ENCODE measurements at regions not wholly inside any gene's neighbourhood (a gene's known extent, or its start where the extent isn't known, plus 50 kb on each side); places are given as distances from the start of the nearest gene placed in this dataset.

GRCh38 chr11:86144846-86145245 lies 76.0 kb upstream of the PICALM start:
- TF ChIP-seq CTCF (IDR thresholded peaks at IDR 0.05) (no peak), EZH2 (IDR thresholded peaks at IDR 0.05) (no peak), EZH2phosphoT487 (IDR thresholded peaks at IDR 0.05) (no peak)

Data from neural progenitor cell (in vitro differentiated cells).